ENCODE measurements at regions not wholly inside any gene's neighbourhood (a gene's known extent, or its start where the extent isn't known, plus 50 kb on each side); places are given as distances from the start of the nearest gene placed in this dataset.
"Not testable (repeated sequence)": the region's sequence is repeated elsewhere in the genome, so short reads cannot be mapped to it uniquely, and the experiment has no call there.

DNA sequence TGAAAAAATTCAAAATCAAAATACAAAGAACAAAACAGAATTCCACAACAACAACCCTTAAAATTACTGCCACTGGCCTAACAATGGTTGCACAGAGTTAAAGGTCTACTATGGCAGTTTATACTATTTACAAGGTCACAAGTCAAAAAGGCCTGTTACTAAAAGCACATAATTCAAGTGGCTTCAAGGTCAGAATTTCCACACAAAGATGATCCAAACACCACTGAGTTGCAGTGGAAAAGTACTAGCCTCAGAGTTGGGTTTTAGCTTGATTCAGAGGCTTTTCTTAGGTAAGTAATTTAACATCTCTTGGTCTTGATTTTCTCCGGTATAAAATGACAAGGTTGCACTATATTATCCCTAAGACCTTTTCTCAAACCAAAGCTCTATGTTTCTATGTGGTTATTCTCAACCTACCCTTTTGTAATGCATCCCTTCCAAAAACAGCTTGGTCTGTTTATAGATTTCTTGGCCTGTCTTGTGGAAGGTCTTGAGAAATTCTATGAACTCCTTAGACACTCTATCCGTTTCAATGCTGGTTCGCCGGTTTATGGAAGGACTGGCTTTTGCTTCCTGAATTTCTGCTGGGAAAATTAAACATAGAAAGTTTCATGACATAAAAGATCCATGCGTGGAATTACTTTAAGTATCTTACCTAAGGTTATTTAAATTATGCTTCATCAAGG is 69.5 kb downstream of the MDH2 start:
- DNase-seq (ENCODE audit: low read depth); H3K27me3 ChIP-seq (ENCODE audit: control insufficient read depth, insufficient read depth, low read length); H3K4me3 ChIP-seq (ENCODE audit: low read depth, low read length); CTCF ChIA-PET; POLR2A ChIA-PET; H3K36me3 ChIP-seq (ENCODE audit: control insufficient read depth, insufficient read depth, low read length): not testable (repeated sequence)

DNA sequence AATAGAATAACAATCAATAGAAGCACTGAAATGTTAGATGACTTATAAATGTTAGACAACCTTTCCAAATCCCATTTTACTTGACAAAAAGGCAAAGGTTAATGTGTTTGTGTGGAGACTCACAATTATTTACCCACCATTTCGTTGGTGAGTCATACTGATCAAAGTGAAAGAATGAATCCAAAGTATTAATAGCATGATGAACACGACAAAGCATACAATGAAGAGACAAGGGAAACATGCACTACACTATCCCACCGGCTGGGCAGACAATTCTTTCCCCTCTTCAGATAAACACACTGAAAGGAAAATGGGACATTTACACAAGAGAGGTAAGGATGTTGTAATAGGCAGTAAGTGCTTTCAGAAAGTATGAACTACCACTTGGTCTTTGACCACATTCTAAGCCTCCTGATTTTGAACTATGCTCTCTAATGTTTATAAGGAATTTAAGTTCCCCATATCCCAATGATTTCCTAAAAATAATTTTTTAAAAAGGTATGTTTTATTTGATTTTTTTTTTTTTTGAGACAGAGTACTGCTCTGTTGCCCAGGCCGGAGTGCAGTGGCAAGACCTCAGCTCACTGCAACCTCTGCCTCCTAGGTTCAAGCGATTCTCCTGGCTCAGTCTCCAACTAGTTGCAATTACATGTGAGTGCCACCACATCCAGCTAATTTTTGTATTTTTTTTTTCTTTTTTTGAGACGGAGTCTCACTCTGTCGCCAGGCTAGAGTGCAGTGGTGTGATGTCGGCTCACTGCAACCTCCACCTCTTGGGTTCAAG is 70.5 kb downstream of the MDH2 start:
- H3K36me3 ChIP-seq (ENCODE audit: control insufficient read depth, insufficient read depth, low read length); DNase-seq (ENCODE audit: low read depth); H3K27me3 ChIP-seq (ENCODE audit: control insufficient read depth, insufficient read depth, low read length); CTCF ChIA-PET; H3K4me3 ChIP-seq (ENCODE audit: low read depth, low read length); POLR2A ChIA-PET: not testable (repeated sequence)

DNA sequence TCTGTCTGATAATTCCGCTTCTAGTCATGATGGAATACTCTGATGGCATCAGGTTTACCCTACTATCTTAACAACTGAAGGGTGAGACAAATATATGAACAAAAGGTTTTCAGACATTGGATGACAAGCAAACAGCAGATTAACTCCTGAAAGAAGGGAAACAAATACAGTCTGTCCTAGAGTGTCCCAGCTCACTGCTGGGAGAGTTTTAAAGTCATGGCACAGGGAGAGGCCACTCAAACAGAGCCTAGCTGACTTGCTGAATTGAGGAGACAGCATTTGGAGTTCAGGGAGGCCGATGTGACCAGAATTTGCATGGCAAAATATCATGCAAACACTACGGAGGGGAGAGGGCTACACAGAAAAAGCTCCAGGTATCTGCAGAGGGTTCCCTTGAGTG is 73.1 kb downstream of the MDH2 start:
- TF ChIP-seq, protein P1, sequence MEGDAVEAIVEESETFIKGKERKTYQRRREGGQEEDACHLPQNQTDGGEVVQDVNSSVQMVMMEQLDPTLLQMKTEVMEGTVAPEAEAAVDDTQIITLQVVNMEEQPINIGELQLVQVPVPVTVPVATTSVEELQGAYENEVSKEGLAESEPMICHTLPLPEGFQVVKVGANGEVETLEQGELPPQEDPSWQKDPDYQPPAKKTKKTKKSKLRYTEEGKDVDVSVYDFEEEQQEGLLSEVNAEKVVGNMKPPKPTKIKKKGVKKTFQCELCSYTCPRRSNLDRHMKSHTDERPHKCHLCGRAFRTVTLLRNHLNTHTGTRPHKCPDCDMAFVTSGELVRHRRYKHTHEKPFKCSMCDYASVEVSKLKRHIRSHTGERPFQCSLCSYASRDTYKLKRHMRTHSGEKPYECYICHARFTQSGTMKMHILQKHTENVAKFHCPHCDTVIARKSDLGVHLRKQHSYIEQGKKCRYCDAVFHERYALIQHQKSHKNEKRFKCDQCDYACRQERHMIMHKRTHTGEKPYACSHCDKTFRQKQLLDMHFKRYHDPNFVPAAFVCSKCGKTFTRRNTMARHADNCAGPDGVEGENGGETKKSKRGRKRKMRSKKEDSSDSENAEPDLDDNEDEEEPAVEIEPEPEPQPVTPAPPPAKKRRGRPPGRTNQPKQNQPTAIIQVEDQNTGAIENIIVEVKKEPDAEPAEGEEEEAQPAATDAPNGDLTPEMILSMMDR (IDR thresholded peaks at IDR 0.05; ENCODE audit: insufficient read depth, low read depth, low read length), result no peak

DNA sequence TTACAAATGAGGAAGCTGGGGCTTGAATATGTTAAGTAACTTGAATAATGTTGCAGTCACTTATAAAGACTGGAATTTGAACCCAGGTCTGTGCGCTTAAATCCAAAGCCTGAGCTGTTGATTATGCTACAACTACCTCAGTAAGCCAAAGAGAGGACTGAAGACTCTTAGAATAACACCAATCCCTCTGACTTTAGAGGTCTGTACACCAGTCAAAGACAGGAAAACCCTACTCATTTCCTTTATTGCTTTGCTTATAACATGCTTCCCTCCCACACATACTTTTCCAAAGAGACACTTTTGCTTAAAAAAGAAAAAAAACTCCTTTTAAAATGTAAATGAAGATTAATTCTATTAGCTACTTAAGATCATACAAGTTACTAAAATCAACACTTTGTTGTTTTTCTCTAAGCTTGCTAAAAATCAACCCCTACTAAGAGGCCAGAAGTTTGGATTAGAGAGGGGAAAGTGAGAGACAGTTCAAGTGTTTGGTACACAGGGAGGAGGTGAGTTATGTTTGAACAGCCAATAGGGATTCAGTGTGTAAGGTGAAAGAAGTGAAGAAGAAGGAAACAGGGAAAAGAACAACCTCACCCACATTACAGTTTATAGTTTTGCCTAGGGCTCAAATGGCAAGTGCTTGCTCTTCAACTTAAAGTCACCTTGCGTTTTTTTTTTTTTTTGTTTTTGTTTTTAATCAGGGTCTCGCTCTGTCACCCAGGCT is 74.8 kb downstream of the MDH2 start:
- peaks cover 5% of the 10 kb centered on the region; the same call in 1 of the 2 replicates for H3K27me3 ChIP-seq (ENCODE audit: control insufficient read depth, insufficient read depth, low read length)
- TF ChIP-seq, protein P1 (IDR thresholded peaks at IDR 0.05; ENCODE audit: insufficient read depth, low read depth, low read length), result no peak
- no peak for DNase-seq (ENCODE audit: low read depth)
- ChIA-PET POLR2A (no interaction called here), CTCF (no interaction called here)
- no peak overlapping the region for H3K4me3 ChIP-seq (ENCODE audit: low read depth, low read length)
- H3K36me3 ChIP-seq (ENCODE audit: control insufficient read depth, insufficient read depth, low read length), result no peaks in the 10 kb centered on the region

More for the DNA sequence above, 73.1 kb downstream of the MDH2 start:
- no peaks in the 10 kb centered on the region for H3K36me3 ChIP-seq (ENCODE audit: control insufficient read depth, insufficient read depth, low read length)
- DNase-seq (ENCODE audit: low read depth), result no peak
- 0 out of 2 replicates have a peak, but pooled peaks cover 3% of the 10 kb centered on the region for H3K27me3 ChIP-seq (ENCODE audit: control insufficient read depth, insufficient read depth, low read length)
- ChIA-PET POLR2A (no interaction called here), CTCF (interaction anchor here (0.7 kb wide), 1 partner anchor 97 kb away, joined by 3 read pairs; no protein-coding TSS in a partner anchor)
- H3K4me3 ChIP-seq (ENCODE audit: low read depth, low read length), result no peak overlapping the region

DNA sequence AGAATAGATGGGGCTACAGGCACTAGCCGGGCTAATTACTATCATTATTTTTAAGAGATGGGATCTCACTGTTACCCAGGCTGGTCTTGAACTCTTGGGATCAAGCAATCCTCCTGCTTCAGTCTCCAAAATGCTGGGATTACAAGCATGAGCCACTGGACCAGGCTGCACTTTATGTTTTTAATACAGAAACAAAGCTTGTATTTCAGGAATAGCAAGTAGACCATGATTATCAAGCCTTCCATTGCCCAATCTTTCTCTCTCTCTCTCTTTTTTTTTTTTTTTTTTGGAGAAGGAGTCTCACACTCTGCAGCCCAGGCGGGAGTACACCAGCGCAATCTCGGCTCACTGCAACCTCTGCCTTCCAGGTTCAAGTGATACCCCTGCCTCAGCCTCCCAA is 75.4 kb downstream of the MDH2 start:
- Histone ChIP-seq H3K36me3 (ENCODE audit: control insufficient read depth, insufficient read depth, low read length) (no peaks in the 10 kb centered on the region), H3K27me3 (ENCODE audit: control insufficient read depth, insufficient read depth, low read length) (peaks cover 5% of the 10 kb centered on the region), H3K4me3 (ENCODE audit: low read depth, low read length) (no peak overlapping the region)
- TF ChIP-seq, protein P1 (IDR thresholded peaks at IDR 0.05; ENCODE audit: insufficient read depth, low read depth, low read length), result no peak
- DNase-seq (ENCODE audit: low read depth), result no peak
- ChIA-PET CTCF (no interaction called here), POLR2A (no interaction called here)

DNA sequence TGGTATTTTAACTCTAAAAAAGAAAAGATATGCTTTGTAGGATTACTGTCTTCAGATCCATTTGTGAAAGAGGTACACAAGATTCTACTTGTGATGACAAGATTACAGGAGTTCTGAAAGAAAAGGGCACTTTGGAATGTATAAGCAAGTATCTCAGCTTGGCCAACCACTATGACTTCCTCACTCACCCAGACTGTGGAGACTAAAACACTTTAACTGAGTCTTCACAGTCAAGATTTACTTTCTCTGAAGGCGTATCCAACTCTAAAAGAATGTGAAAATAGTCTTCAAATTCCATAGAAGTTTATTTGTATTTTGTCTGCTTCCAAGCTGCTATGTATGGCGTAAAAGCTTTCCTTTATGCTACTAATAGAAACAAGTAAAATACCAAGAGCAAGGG is 76.1 kb upstream of the SRRM3 start:
- no peak for DNase-seq (ENCODE audit: low read depth)
- Histone ChIP-seq H3K27me3 (ENCODE audit: control insufficient read depth, insufficient read depth, low read length) (peaks cover 6% of the 10 kb centered on the region), H3K4me3 (ENCODE audit: low read depth, low read length) (no peak overlapping the region), H3K36me3 (ENCODE audit: control insufficient read depth, insufficient read depth, low read length) (no peaks in the 10 kb centered on the region)
- TF ChIP-seq, protein P1 (IDR thresholded peaks at IDR 0.05; ENCODE audit: insufficient read depth, low read depth, low read length), result no peak
- POLR2A ChIA-PET, result no interaction called here
- CTCF ChIA-PET, result interaction anchor here (1.1 to 1.4 kb wide), 2 partner anchors 17 to 52 kb away, joined by 3 read pairs; no protein-coding TSS in a partner anchor

Data from BJ (cell line).